ENCODE measurements at regions not wholly inside any gene's neighbourhood (a gene's known extent, or its start where the extent isn't known, plus 50 kb on each side); places are given as distances from the start of the nearest gene placed in this dataset.

DNA sequence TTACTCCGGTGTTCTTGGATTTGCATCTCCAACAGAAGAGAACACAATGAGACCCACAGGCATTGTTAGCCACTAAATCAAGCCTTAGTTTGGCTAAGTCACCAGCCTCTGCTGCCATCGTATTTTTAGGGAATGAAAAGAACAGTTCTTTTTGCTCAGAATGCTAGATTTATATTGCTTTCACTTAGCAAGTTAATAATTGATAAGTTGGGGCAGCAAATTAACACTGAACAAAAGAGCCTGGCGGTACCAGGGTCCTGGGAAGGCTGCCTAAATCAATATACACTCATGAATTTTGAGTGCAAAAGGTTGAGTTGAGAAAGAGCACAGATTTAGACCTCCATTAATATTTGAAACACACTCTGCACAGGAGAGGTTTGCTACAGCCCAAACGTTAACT lies 767.7 kb downstream of the TYW1 start:
- TF ChIP-seq, protein P1, sequence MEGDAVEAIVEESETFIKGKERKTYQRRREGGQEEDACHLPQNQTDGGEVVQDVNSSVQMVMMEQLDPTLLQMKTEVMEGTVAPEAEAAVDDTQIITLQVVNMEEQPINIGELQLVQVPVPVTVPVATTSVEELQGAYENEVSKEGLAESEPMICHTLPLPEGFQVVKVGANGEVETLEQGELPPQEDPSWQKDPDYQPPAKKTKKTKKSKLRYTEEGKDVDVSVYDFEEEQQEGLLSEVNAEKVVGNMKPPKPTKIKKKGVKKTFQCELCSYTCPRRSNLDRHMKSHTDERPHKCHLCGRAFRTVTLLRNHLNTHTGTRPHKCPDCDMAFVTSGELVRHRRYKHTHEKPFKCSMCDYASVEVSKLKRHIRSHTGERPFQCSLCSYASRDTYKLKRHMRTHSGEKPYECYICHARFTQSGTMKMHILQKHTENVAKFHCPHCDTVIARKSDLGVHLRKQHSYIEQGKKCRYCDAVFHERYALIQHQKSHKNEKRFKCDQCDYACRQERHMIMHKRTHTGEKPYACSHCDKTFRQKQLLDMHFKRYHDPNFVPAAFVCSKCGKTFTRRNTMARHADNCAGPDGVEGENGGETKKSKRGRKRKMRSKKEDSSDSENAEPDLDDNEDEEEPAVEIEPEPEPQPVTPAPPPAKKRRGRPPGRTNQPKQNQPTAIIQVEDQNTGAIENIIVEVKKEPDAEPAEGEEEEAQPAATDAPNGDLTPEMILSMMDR (conservative IDR thresholded peaks at IDR 0.05; ENCODE audit: low read depth, low read length): no peak
- TF ChIP-seq EZH2 (IDR thresholded peaks at IDR 0.05; ENCODE audit: borderline replicate concordance, low read depth, low read length, poor library complexity, severe bottlenecking): no peak

All from A673 (cell line).